GM21737 (cell line): ENCODE measurements at regions not wholly inside any gene's neighbourhood (a gene's known extent, or its start where the extent isn't known, plus 50 kb on each side); places are given as distances from the start of the nearest gene placed in this dataset.
"Not testable (repeated sequence)": the region's sequence is repeated elsewhere in the genome, so short reads cannot be mapped to it uniquely, and the experiment has no call there.

Source experiments
- ATAC-seq: cut with Tn5 transposase; IDR thresholded peaks from one replicate; pipeline ENCODE4 v1.9.1; 2021; ENCODE audit warnings: mild to moderate bottlenecking, moderate library complexity; ENCODE audit not compliant: unreplicated experiment

- no peak for ATAC-seq
Observed at GRCh38 chr18:79579807-79580497, 99.7 kb upstream of the CTDP1 start.

GRCh38 chr18:79580498-79581171 lies 99.0 kb upstream of the CTDP1 start:
- no peak for ATAC-seq

- ATAC-seq: no peak
Observed at GRCh38 chr18:79581406-79581805, 98.2 kb upstream of the CTDP1 start.

- ATAC-seq: no peak
Observed at GRCh38 chr18:79581911-79582310, 97.7 kb upstream of the CTDP1 start.

- no peak for ATAC-seq
Observed at GRCh38 chr18:79582978-79583377, 96.6 kb upstream of the CTDP1 start.

- no peak for ATAC-seq
Observed at GRCh38 chr18:79583426-79583825, 96.2 kb upstream of the CTDP1 start.

- ATAC-seq: no peak
Observed at GRCh38 chr18:79583984-79584401, 95.6 kb upstream of the CTDP1 start.

GRCh38 chr18:79584491-79585394 lies 94.9 kb upstream of the CTDP1 start:
- no peak for ATAC-seq

GRCh38 chr18:79585395-79586370 lies 93.9 kb upstream of the CTDP1 start:
- no peak for ATAC-seq

GRCh38 chr18:79586436-79587225 lies 93.0 kb upstream of the CTDP1 start:
- ATAC-seq: no peak

GRCh38 chr18:79587226-79587741 lies 92.3 kb upstream of the CTDP1 start:
- ATAC-seq: no peak

- no peak for ATAC-seq
Observed at GRCh38 chr18:79587779-79588635, 91.6 kb upstream of the CTDP1 start.

- ATAC-seq: no peak
Observed at GRCh38 chr18:79588636-79589481, 90.7 kb upstream of the CTDP1 start.

- ATAC-seq: no peak
Observed at GRCh38 chr18:79589601-79590091, 90.0 kb upstream of the CTDP1 start.

GRCh38 chr18:79590191-79591031 lies 89.2 kb upstream of the CTDP1 start:
- ATAC-seq: no peak

GRCh38 chr18:79591032-79591308 lies 88.6 kb upstream of the CTDP1 start:
- ATAC-seq: no peak

- not testable (repeated sequence) for ATAC-seq
Observed at GRCh38 chr18:79592684-79593083, 86.9 kb upstream of the CTDP1 start.
